RWPE1 (cell line): ENCODE measurements at regions not wholly inside any gene's neighbourhood (a gene's known extent, or its start where the extent isn't known, plus 50 kb on each side); places are given as distances from the start of the nearest gene placed in this dataset.

Source experiments
- CTCF ChIA-PET: fragments of 350-600 bp; sonication (Branson Sonifier 250); formaldehyde crosslinking; extraction: SDS; loops from one replicate; lab custom pipeline; 2021; lab: Yijun Ruan, JAX
- POLR2A ChIA-PET: fragments of 400-600 bp; formaldehyde crosslinking; extraction: SDS; loops from one replicate; lab custom pipeline; 2020; ENCODE audit warnings: antibody characterized with exemption; ENCODE audit not compliant: low non-redundant PET; lab: Yijun Ruan, JAX
- DNase-seq: peaks from one replicate; pipeline ENCODE4 v3.0.0; 2012; ENCODE audit warnings: low spot score
- H3K27ac ChIP-seq: fragments of 450-650 bp; 2 replicates; pipeline ENCODE4 v1.5.1; 2017
- TF ChIP-seq, protein P1 (sequence below): fragments of 450-650 bp; conservative IDR thresholded peaks from 2 replicates; pipeline ENCODE4 v1.5.1; 2017; ENCODE audit warnings: low read depth, mild to moderate bottlenecking

- no peak overlapping the region for H3K27ac ChIP-seq
- ChIA-PET CTCF (no interaction called here), POLR2A (no interaction called here)
- TF ChIP-seq, protein P1, sequence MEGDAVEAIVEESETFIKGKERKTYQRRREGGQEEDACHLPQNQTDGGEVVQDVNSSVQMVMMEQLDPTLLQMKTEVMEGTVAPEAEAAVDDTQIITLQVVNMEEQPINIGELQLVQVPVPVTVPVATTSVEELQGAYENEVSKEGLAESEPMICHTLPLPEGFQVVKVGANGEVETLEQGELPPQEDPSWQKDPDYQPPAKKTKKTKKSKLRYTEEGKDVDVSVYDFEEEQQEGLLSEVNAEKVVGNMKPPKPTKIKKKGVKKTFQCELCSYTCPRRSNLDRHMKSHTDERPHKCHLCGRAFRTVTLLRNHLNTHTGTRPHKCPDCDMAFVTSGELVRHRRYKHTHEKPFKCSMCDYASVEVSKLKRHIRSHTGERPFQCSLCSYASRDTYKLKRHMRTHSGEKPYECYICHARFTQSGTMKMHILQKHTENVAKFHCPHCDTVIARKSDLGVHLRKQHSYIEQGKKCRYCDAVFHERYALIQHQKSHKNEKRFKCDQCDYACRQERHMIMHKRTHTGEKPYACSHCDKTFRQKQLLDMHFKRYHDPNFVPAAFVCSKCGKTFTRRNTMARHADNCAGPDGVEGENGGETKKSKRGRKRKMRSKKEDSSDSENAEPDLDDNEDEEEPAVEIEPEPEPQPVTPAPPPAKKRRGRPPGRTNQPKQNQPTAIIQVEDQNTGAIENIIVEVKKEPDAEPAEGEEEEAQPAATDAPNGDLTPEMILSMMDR: no peak
- no peak for DNase-seq
Observed at GRCh38 chr4:111761531-111761930, 383.7 kb upstream of the FAM241A start.

GRCh38 chr4:111770514-111770913 lies 374.7 kb upstream of the FAM241A start:
- H3K27ac ChIP-seq: no peak overlapping the region
- ChIA-PET POLR2A (no interaction called here), CTCF (no interaction called here)
- TF ChIP-seq, protein P1: no peak
- no peak for DNase-seq

GRCh38 chr4:111773858-111774257 lies 371.4 kb upstream of the FAM241A start:
- CTCF ChIA-PET: no interaction called here
- peak; percentile 6 for DNase-seq
- H3K27ac ChIP-seq: no peak overlapping the region
- POLR2A ChIA-PET: no interaction called here
- TF ChIP-seq, protein P1: no peak

DNA sequence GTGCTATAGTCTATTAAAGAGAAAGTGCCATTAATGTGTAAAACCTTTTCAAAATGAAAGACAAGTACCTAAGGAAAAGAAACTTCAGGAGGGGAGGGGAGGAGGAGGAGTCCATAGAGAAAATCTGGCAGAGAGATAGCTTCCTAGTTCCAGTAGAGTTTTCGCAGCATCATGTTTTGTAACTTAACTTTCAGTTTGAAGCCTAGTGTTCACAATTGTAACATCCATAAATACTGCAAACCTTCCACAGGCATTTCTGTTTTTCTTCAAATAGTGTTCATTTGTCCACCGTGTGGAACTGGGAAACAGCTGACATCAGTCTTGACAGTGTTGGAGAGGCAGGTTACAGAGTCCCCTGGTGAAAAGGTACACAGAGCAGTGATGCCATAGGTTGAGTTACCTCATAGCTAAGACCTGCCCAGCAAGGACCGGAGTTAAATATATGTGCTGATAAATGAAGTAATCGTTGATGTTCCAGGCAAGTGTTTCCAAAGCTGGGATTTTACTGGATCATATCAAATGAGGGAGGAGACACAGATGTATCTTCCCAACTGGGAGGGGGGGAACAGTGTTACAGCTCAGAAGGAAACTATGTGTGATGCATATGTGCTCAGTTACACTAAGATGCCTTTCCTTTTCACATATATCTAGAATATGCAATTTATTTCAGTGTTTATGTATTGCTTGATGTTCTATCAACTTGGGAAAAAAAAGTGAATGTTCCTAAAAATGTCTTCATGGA lies 369.5 kb upstream of the FAM241A start:
- TF ChIP-seq, protein P1: no peak
- CTCF ChIA-PET: no interaction called here
- peak; percentile 5 for DNase-seq
- H3K27ac ChIP-seq: no peak overlapping the region
- POLR2A ChIA-PET: no interaction called here

- POLR2A ChIA-PET: no interaction called here
- no peak for DNase-seq
- TF ChIP-seq, protein P1: no peak
- H3K27ac ChIP-seq: no peak overlapping the region
- CTCF ChIA-PET: no interaction called here
Observed at GRCh38 chr4:111776561-111776960, 368.7 kb upstream of the FAM241A start.

GRCh38 chr4:111778543-111778942 lies 366.7 kb upstream of the FAM241A start:
- ChIA-PET CTCF (no interaction called here), POLR2A (no interaction called here)
- H3K27ac ChIP-seq: no peak overlapping the region
- DNase-seq: no peak
- TF ChIP-seq, protein P1: no peak
